ENCODE measurements at regions not wholly inside any gene's neighbourhood (a gene's known extent, or its start where the extent isn't known, plus 50 kb on each side); places are given as distances from the start of the nearest gene placed in this dataset.

GRCh38 chr4:71198958-71199357, 139.9 kb upstream of the SLC4A4 start:
- TF ChIP-seq CTCF (conservative IDR thresholded peaks at IDR 0.05 in 1 of 2, IDR thresholded peaks at IDR 0.05 in 1 of 2; ENCODE audit: low read depth in 1 of 2, low read length in 2 of 2) (no peak), EZH2 (IDR thresholded peaks at IDR 0.05; ENCODE audit: low read length, missing control alignments) (no peak)
